HG02884 (cell line): ENCODE measurements at regions not wholly inside any gene's neighbourhood (a gene's known extent, or its start where the extent isn't known, plus 50 kb on each side); places are given as distances from the start of the nearest gene placed in this dataset.

ENCODE experiments used
- ATAC-seq: cut with Tn5 transposase; IDR thresholded peaks from one replicate; pipeline ENCODE4 v1.9.1; 2021; ENCODE audit warnings: mild to moderate bottlenecking, moderate library complexity; ENCODE audit not compliant: unreplicated experiment

DNA sequence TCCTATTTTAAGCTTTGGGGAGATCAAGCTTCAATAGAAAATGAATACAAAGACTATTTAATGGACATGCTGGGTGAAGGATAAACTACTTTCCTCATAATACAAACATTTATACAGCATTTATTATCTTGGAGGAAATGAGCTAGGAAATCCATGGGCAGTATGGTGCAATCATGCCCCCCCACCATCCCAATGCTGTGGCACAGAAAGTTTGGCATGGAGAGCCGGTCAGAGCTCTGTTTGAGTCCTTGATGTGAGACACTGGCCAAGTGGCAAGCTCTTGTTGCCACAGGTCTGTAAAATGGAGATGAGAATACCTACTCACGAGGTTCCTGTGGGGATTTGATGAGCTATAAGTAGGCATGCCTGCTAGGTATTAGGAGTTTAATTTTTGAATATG, 120.6 kb downstream of the MAB21L3 start:
- no peak for ATAC-seq

DNA sequence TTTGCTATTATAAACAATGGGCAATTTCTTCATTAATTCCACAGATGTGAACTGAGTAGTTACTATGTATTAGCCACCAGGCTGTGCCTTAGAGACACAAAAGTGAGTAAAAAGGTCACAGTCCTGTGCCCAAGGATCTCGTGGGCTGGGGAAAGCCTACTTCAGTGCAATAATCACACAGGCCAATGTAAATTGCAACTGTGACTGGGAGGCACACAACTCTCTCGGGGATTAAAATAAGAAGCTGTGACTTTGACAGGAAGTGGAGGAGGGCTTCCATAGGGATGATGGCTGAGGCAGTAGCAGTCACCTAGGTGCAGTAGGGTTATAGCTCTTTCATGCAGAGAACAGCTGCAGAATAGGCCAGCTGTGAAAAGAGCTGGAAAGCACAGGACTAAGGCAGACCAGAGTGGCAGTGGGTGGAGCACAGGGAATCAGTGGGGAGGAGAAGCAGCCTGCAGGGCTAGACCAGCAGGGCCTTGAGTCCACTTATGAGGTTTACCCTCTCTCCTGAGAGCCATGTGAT, 121.9 kb downstream of the MAB21L3 start:
- no peak for ATAC-seq

DNA sequence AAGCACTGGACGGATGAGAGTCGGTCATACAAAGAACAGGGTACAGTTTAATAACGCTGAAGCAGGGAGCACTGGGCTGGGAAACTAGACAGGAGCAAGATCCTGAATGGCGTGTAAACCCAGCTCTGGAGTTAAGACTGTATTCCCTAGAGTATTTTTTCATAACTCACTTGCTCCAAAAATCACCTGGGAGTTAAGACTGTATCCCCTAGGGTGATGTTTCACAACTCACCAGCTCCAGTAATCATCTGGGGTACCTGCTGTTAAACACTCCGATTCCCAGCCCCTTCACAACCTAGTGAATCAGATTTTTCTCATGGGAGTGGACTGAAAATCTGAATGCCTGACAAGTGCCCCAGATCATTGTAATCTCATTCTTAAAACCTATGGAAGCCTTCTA, 123.2 kb downstream of the MAB21L3 start:
- no peak for ATAC-seq

DNA sequence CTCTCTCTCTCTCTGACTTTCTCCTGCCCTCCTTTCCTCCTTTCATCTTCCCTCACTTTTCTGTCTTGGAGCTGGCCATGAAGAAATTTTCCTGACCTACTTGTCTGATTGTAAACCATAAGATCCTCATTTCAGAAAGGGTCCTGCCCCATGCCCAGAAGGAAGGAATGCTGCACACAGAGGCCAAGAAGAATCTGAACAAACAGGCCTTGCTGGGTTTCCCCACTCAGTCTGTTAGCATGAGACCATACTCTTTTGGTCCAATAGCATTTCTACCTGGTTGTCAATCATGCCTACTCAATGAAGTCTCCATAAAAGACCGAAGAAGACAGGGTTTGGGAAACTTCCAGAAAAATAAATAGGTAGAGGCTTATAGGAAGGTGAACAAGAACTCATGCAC, 128.7 kb downstream of the MAB21L3 start:
- ATAC-seq = no peak

DNA sequence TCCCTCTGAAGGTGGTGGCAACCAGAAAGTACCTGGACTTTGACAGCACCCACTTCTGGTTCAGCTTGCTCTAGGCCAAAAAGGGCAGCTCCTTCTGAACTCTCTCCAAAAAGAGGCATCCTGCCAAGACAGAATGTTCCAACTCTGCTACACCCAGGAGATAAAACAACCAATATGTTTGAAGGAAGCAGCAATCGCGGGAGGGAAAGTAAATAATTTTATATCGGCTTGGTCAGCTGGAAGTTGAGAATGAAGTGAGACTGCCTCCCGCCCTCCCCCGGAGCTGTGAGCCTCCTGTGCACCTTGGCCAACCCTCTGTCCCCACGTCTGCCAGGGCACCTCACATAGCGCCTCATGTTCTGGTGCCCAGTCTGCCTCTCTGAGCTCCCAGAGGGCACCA, 130.3 kb upstream of the ATP1A1 start:
- ATAC-seq = no peak

DNA sequence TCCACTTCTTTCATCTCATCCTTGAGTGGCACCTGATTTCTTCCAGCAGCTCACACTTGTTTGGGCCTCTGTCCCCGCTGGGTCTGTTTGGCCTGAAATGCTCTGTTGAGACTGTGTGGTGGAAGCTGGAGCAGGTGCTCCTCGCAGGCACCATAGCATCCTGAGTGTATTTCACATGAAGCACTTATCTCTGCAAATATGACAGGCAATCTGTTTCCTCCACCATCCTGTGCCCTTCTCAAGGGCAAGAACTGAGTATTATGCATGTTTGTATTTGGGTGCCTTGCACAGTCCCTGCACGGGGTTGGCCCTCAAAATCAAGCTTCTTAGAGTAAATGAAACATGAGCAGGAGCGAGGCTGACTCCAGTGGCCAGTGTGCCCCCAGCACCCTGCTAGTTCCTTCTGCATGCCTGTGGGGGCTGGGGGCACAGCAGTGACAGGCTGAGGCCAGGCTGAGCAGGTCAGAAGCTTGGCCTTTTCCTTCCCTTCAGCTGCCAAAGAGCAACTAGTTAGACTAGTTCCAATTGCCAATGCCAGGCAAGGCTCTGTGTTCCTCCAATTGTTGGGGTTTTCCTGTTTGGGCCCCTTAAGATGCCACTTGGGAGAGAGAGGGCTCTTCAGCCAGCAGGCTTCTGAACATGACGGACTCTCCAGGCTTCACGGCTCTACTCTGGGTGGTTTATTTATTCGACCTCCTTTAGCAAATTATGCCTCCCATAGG, 129.6 kb upstream of the ATP1A1 start:
- no peak for ATAC-seq

DNA sequence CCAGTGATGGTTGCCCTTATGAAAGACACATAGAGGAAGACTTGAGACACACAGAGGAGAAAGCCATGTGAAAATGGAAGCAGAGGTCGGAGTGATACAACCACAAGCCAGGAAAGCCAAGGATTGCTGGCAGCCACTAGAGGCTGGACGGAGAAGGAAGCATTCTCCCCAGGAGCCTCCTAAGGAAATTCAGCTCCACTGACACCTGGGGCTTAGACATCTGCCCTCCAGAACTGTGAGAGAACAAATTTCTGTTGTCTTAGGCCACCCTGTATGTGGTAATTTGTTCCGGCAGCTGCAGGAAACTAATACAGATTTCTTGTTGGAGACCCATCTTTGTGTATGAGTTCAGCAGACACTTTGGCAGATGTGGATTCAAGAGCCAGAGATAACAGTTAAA, 126.9 kb upstream of the ATP1A1 start:
- no peak for ATAC-seq

DNA sequence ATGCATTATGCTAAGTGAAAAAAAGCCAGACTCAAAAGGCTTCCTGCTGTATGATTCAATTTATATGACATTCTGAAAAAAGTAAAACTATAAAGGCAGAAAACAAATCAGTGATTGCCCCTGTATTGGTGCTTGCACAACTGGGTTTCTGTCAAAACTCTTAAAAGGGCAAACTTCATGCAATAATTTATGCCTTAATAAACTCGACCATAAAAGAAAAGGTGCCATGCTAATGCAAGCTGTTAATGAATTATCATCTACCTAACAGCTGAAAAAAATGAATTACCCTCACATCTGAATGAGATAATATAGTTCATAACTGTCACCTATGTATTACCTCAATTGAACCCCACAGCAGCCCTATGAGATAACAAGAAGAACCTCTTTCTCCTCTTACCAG, 120.8 kb upstream of the ATP1A1 start:
- no peak for ATAC-seq

DNA sequence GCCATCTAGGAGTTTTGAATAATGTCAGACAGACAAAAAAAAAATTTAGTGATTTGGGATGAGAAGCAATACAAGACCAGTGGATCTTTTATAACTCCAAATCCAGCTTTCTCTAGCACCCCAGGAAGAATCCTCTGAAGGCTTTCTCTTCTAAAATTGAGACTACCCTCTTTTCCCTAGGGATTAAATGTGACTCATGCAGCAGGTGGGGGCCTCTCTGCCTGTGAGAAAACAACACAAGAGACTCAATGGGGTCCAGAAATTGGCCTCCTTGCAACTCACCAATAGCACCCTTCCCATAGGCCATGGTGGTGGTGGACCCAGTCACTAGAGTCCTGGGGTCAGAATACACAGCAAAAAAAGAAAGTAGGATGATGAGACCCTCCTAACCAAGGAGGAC, 120.3 kb upstream of the ATP1A1 start:
- ATAC-seq = no peak

DNA sequence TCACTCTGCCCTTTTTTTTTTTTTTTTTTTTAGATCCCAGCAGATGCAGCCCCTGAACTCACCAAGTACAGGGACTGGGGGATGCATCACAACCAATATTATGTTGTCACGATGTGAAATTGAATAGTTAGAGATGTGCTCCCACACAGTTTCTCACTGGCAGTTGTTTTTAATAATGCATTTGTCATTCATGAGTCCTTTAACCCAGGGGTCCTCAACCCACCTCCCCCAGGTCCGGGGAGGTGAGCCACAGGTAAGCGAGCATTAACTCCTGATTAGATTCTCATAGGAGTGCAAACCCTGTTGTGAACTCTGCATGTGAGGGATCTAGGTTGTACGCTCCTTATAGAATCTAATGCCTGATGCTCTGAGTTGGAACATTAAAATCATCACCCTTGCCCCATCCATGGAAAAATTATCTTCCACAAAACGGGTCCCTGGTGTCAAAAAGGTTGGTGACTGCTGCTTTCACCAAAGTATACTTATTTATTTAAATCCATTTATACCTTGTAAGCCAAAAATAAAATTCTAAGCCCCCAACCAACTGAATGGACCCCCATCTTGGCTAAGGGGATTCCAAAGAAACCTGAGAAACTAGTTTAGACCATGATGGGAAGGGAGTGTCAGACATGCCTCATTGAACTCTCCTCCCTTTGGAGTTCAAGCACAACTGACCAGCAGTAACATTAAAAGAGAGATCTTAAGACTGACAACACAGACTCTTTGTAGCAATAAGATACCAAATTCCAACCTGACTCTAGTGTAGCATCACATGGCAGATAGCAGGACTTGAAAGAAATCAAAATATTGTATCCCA, 119.3 kb upstream of the ATP1A1 start:
- ATAC-seq = no peak

DNA sequence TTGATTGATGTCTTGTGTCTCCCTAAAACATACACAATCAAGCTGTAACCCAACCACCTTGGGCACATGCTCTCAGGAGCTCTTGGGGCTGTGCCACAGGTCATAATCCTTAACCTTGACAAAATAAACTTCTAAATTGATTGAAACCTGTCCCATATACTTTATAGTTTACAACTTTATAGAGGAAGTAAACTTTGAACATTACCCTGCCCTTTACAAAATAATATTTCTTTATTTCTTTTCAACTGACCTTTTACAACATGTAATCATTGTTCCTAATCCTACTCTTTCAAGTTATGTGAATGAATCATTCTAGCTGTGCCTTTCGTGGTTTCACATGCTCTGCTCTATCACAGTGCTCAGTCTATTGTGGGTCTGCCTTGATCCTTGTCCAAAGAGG, 118.3 kb upstream of the ATP1A1 start:
- no peak for ATAC-seq

DNA sequence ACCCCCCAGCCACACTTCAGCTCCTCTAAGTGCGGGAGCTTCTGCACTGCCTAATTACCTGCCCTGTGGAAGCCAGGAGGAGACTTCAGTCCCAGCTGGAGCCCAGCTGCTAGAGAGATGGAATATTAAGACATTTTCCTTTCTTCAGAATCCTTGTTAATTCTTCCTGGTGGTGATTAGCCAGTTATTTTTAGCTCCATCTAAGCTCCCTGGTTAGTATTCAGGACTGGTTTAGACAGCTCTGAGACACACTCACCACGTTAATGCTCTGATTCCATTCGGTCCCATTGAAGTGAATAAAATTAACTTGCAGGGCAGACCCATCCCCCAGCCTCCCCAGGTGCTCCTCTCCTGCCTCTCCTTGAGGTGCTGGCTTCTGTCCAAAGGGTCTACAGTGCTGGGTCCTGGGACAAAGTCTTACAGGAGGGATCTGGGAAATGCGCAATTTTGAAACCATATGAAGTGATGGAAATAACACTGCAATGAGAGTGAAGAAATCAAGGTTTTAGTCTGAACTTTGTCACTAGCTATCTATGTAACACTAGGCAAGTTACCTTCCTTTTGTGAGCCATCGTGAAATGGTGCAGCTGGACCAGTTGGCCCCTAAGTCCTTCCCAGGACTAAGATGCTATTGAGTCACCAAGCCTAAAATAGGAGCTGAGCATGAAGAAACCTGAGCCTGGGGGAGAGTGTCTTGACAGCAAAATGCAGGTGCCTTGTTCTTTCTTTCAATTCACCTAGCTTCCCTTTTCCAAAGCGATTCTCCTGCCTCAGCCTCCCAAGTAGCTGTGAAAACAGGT, 117.4 kb upstream of the ATP1A1 start:
- no peak for ATAC-seq

DNA sequence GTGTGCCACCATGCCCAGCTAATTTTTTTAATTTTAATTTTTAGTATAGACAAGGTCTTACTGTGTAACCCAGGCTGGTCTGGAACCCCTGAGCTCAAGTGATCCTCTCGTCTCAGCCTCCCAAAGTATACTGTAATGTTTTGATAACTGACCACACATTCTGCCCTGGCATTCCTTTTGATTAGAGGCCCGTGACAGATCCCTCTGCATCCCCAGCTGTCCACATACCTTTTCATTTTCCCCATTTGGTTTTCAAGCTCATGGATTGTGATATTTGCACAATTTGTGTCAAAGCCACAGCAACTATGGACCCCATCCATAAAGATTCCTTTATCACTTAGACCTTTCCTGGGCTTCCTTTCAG, 116.8 kb upstream of the ATP1A1 start:
- no peak for ATAC-seq

DNA sequence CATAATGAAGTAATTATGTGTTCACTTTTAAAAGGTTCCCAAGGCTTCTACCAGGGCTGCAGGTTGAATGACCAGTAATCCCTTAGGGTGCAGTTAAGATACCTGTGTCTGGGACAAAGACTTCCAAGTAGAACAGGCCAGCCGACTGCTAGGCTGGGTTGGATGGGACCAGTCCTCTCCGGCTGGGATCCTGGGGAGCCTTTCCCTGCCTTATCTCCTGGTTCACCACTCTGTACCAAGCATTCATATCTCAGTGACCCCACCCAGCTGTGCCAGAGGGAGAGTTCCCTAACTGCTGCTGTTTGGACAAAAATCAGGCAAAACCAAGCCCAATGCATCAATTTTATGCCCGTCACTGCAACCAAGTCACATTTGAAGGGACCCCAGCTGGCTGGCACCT, 116.2 kb upstream of the ATP1A1 start:
- no peak for ATAC-seq

DNA sequence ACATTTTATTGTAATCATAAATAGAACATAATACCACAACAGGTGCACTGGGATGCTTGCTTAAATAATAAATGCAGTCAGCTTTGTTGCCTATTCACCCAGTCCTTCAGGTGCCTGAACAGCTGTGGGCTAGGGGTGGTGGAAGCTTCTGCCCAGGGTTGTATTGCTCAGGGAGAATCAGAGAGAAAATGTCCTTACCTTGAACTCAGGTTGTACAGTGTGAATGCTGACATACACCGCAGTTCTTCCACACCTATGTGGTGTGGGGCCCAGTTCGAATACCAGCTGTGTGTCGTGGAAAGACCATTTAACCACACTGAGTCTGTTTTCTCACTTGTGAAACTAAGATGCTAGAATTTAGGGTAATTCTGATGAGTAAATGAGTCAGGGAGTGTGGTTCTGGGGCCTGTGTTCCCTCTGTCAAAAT, 115.7 kb upstream of the ATP1A1 start:
- peak; percentile 43 for ATAC-seq

DNA sequence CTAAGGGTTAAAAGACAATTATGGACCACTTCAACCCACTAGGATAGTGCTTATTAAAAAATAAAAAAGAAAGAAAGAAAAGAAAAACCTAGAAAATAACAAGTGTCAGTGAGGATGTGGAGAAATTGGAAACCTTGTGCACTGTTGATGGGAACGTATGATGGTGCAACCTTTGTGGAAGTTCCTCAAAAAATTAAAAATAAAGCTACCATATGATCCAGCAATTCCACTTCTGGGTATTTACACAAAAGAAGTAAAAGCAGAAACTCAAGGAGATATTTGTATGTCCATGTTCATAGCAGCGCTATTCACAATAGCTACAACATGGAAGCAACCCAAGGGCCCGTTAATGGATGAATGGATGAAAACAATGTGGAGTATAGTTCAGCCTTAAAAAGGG, 115.2 kb upstream of the ATP1A1 start:
- ATAC-seq = no peak

DNA sequence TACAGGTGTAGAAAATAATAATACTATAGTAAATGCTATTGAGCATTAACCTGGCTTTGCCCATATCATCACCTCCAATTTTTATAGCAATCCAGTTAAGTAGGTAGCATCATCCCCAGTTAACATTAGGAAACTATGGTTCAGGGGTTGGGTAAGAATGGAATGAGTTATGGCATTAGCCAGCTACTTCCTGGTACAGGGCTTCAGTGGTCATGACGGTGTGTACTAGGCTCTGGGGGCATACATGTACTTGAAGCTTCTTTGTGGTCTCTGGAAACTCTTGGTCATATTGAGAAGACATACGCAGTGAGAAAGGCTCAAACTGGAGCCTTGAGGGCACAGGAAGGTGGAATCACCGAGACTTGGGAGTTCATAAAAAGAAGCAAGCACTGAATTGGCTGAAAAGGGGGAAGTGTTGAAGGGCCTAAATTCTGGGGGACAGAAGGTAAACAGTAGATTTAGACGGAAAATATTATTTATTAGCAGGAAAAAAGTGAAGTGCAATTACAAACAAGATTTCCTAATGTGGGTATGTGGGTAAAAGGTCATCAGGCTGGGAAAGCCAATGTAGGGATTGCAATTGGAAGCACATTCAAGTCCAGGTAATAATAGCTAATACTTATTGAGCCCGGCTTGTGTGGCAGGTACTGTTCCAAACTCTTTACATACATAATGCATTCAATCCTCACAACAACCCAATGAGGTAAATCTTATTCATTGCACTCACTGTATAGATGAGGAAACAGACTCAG, 114.2 kb upstream of the ATP1A1 start:
- no peak for ATAC-seq

DNA sequence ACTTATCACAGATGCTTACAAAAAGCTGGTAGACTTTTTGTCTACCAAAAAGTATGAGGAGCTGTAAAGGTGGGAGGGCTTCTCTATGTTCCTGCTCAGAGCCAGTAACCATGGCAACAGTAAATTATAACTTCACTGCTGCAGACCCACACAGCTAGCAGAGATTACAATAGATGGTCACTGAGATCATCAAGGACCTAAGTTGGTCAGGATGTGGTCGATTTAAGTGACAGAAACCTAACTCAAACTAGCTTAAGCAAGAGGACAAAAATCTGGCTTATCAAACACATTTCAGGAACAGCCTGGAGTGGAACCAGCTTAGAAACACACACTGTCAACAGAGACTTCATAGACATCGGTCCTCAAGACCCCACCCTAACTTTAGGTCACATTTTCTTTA, 113.4 kb upstream of the ATP1A1 start:
- no peak for ATAC-seq

DNA sequence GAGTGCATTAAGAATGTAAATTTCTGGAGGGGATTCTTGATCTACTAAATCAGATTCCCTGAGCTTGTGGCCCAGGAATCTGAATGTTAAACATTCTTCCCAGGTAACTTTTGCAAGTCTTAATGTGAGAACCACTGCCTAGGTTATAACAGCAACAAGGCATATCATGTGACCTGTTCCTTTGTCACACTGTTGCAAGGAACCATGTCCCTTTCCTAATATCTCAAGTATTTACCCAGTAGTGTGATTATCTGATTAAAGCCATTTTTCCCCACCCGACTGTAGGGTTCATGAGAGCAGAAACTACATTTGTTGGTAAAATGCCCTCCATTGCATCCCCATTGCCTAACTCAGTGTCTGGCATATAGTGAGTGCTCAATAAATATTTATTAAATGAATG, 112.9 kb upstream of the ATP1A1 start:
- no peak for ATAC-seq

DNA sequence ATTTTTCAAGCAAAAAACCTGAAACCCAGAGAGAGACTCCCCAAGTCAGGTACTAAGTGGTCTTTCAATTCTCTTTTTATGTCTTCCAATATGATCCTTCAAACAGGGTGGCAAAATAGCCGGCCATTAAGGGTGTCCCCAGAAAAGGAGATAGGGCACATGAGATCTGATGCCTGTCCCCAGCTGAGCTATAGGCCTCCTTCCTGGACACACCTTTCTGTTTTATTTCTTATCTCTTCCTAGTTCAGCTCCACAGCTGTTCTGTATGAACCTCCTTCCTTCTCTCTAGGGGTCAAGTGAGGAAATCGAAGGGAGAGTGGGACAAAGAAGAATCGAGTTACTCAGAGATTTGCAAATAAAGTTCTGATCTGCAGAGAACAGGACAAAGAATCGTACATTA, 112.4 kb upstream of the ATP1A1 start:
- no peak for ATAC-seq

DNA sequence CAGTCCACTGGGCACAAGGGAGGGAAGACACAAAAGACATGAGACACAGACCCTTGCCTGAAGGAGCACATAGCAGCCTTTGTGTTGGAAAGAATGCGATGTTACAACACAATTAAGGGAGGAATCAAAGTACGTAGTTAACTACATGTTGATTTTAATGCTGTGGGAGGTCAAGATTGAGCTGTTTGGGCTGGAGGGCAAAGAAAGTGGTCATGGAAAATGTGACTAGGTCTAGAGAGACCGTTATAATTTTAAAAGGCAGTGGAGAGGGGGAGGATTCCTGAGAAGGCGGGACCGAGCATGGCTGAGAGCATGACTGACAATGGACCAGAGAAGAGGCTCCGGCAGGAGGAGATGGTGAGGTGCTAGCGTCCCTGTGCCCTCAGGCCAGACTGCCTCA, 111.8 kb upstream of the ATP1A1 start:
- no peak for ATAC-seq
